DMS53 treated with DMSO at 0.1 percent for 48 hours (cell line): ENCODE measurements at regions not wholly inside any gene's neighbourhood (a gene's known extent, or its start where the extent isn't known, plus 50 kb on each side); places are given as distances from the start of the nearest gene placed in this dataset.
"Not testable (repeated sequence)": the region's sequence is repeated elsewhere in the genome, so short reads cannot be mapped to it uniquely, and the experiment has no call there.

Experiments
- DNase-seq: peaks from one replicate; lab custom pipeline; 2025; ENCODE audit not compliant: unreplicated experiment; lab: John Stamatoyannopoulos, UW

- not testable (repeated sequence) for DNase-seq
These were observed 280.1 kb upstream of the FRG2C start for GRCh38 chr3:75384016-75384415.

DNA sequence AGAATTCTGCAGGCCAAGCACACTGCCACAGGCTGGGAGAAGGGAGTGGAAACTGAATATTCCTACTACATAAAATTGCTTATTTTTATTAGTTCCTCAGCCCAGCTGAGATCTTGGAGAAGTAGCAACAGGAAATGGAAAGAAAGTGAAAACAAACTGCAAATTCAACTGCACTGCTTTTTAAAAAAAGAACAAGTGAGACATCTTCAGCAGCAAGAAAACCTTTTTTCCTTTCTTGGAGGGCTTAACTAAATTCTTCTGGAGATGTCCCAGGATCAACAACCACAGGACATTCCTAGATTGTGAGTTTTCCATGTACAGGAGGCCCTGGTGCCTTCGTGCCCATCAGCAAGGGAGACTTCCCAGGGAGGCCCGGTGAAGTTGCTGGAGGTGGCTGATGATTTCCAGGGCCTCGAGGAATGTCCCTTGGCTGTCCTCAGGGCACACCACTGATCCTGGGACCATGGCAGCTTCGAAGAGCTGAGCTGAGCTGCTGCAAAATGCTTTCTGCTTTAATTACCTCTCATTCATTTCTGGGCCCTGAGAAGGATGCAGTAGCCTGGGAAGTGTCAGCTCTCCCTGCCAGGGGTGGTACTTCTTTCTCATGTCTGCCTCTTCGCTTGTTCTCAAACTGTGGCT, 275.5 kb upstream of the FRG2C start:
- not testable (repeated sequence) for DNase-seq

DNA sequence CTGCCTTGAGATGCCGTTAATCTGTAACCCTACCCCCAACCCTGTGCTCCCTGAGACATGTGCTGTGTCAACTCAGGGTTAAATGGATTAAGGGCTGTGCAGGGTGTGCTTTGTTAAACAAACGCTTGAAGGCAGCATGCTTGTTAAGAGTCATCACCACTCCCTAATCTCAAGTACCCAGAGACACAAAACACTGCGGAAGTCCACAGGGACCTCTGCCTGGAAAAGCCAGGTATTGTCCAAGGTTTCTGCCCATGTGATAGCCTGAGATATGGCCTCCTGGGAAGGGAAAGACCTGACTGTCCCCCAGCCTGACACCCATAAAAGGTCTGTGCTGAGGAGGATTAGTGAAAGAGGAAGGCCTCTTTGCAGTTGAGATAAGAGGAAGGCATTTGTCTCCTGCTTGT, 270.8 kb upstream of the FRG2C start:
- DNase-seq = not testable (repeated sequence)

DNA sequence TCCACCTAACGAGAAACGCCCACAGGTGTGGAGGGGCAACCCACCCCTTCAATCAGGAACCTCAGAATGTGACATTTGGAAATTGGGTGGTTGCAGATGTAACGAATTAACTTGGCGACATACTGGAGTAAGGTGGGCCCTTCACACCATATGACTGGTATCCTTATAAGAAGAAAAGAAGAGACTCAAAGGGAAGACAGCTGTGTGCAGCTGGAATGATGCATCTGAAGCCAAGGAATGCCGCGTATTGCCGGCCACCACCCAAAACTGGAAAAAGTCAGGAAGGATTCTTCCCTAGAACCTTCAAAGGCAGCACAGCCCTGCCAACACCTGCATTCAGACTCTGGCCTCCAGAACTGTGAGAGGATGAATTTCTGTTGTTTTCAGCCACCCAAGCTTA, 270.0 kb upstream of the FRG2C start:
- DNase-seq = not testable (repeated sequence)

GRCh38 chr3:75394562-75395360, 269.4 kb upstream of the FRG2C start:
- DNase-seq = not testable (repeated sequence)

DNA sequence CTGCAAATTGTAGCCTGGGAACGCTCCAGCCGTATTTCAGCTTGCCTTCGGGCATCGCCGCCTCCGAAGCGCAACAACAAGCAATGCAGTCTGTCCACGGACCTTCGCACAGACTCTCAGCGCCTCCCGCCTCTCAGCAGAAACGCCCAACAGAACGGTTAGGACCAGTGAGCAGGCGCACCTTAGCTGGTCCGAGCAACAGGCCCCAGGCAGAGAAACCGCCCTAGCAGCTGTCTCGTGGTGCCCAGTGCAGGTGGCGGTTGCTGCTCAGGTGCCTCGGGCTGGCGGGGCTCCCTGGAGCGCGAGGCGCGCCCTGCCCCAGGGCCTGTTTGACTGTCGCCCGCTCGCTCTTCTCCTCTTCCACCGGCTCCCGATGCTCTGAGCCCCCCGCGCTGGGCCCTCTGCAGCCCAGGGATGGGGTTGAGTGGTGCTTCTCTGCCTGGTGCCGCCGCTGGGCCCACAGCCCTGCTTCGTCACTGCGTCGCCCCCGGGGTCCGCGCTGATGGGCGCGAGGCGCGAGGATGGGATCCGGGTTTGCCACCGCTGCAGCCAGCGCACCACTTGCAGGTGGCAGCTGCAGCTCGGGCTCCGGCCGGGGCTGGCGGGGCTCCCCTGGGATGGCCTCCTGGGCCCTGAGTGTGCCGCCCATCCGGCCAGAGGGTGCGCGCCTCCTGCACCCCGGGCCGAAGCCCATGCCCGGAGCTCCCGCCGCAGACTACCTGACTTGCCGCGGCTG, 268.4 kb upstream of the FRG2C start:
- no peak for DNase-seq

- no peak for DNase-seq
These were observed 267.8 kb upstream of the FRG2C start for GRCh38 chr3:75396316-75396802.

GRCh38 chr3:75397486-75397885, 266.6 kb upstream of the FRG2C start:
- DNase-seq = not testable (repeated sequence)

DNA sequence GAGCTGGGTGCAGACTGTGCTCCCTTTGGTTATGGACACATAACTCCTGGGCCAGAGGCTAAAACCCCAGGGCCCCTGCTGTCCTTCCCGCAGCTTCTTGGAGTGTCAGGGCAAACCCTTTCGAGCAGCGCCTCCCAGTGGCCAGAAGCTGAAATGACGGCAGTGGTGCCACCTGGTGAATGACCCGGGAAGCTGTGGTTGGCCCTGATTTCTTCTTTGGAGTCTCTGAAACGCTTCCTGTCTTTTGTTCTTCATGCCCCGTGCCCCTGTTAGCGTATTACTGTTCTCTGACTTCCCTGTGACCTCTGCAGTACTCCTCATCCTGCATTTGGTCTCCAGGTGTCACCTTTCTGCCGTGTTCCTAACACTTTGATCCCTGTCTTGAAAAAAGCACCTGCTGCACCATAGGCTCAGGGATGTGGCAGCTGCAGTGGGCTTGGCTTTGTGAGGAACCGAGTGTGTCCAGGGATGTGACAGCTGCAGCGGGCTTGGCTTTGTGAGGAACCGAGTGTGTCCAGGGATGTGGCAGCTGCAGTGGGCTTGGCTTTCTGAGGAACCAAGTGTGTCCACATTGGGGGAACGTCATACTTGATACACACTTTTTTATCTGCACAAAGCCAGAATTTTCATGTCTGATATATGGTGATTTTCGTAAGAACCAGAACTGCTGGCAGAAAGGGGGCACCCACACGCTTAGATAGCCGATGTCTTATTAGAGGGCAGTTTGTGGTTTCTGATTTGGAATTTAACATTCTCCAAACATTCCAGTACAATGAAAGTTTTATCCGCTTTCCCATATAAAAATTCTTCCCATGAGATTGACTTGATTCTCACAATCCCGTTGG, 241.8 kb upstream of the FRG2C start:
- not testable (repeated sequence) for DNase-seq

GRCh38 chr3:75425379-75425778, 238.7 kb upstream of the FRG2C start:
- not testable (repeated sequence) for DNase-seq

- DNase-seq = not testable (repeated sequence)
These were observed 236.6 kb upstream of the FRG2C start for GRCh38 chr3:75427486-75427885.

DNA sequence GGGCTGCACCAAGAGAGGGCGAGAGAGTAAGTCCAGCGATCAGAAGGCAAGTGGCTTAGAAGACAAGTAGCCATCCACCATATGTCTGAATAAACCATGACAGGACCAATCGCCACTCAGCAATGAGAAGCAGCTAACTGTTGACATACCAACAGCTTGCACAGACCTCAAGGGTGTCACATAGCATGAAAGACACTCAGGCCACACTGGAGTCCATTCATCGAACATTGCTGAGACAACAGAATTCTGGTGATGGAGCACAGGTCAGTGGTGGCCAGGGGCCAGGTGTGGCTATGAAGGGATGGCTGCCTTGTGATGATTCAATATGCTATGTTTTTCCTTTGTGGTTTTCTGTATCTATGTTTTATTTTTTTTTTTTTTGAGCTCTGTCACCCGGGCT, 236.2 kb upstream of the FRG2C start:
- not testable (repeated sequence) for DNase-seq

- not testable (repeated sequence) for DNase-seq
These were observed 234.4 kb upstream of the FRG2C start for GRCh38 chr3:75429561-75430220.

GRCh38 chr3:75430406-75430805, 233.7 kb upstream of the FRG2C start:
- not testable (repeated sequence) for DNase-seq

- DNase-seq = not testable (repeated sequence)
These were observed 233.0 kb upstream of the FRG2C start for GRCh38 chr3:75431120-75431519.

DNA sequence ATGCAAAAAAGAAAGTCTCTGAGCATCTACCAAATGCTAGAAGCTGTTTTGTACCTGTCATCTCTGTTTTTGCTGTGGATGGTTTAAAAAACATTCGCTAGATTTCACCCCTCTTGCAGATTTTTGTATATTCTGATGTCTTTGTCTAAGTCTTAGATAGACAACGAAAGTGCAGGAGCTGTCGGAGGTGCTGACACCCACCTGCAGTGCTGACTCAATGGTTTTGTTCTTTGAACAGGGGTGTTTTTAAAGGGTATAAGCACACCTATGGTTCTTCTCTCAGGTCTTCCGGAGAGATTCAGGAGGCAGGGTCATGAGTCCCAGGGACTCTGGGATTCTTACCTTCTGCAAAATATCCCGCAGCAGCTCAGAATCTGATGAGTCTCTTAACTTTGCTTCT, 231.7 kb upstream of the FRG2C start:
- not testable (repeated sequence) for DNase-seq

- not testable (repeated sequence) for DNase-seq
These were observed 231.2 kb upstream of the FRG2C start for GRCh38 chr3:75432885-75433284.

DNA sequence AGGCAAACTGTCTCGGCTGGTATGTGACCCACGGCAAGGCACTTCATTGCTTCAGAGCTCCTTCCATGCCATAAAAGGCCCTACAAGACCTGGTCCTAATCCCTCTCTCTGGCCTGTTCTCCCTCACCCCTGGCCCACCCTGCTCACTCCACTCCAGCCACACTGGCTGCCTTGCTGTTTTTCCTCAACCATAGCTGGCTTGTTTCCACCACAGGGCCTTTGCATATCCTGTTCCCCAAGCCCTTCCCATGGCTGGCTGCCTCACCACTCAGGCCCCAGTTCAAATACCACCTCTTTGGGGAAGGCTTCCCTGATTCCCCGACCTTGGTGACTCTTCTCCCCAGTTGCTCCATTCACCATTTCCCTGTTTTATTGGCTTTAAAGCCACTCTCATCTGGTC, 230.8 kb upstream of the FRG2C start:
- DNase-seq = not testable (repeated sequence)

DNA sequence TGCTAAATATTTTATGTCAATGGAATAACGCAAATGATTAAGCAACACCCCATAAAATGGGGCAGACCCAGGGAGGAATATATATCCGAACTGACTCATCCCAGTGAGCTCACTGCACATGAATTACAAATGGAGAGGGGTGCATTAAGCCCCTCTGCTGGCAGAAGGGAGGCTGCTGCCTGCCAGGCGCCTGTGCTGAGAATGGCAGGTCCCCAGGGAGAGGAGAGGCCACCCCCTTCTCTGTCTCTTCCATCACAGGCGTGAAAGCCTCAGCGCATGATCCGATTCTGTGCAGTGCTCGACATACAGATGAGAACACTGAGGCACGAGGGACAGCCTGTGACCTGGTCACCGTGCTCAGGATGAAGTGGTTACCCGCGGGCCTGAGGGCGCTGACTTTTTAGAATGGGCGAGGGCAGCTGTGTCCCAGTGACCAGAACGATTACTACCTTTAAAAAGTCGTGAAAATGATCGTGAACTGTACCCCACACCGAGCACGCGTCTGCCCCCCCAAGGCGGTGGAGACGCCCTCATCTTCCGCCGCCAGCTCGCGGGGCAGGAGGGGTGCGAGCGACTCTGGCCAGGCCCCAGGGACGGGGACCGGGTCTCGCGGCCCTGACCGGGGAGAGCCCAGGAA, 229.7 kb upstream of the FRG2C start:
- DNase-seq = not testable (repeated sequence)
